Smooth muscle cell (in vitro differentiated cells): ENCODE measurements at regions not wholly inside any gene's neighbourhood (a gene's known extent, or its start where the extent isn't known, plus 50 kb on each side); places are given as distances from the start of the nearest gene placed in this dataset.
A peak's percentile ranks its signal among the peaks of the same experiment; 100 is the strongest.

Experiments
- DNase-seq: peaks from one replicate; lab custom pipeline; 2025; ENCODE audit not compliant: unreplicated experiment; lab: John Stamatoyannopoulos, UW
- H2AFZ ChIP-seq: fragments of 200-600 bp; sonication (generic); 2 replicates; pipeline ENCODE4 v1.6.0; 2016; ENCODE audit warnings: antibody characterized with exemption, low read depth, mild to moderate bottlenecking
- H3F3A ChIP-seq: fragments of 200-600 bp; sonication (generic); 2 replicates; pipeline ENCODE4 v1.6.0; 2017; ENCODE audit warnings: antibody characterized with exemption, low read depth
- H3K27ac ChIP-seq: fragments of 200-600 bp; sonication (generic); 2 replicates; pipeline ENCODE4 v1.5.1; 2016; ENCODE audit warnings: low read depth, mild to moderate bottlenecking
- H3K27me3 ChIP-seq: fragments of 200-600 bp; sonication (generic); 2 replicates; pipeline ENCODE4 v1.6.1; 2016; ENCODE audit warnings: low read depth, mild to moderate bottlenecking
- H3K36me3 ChIP-seq: fragments of 200-600 bp; sonication (generic); 2 replicates; pipeline ENCODE4 v1.5.1; 2016; ENCODE audit warnings: low read depth
- H3K4me1 ChIP-seq: fragments of 200-600 bp; sonication (generic); 2 replicates; pipeline ENCODE4 v1.5.1; 2016; ENCODE audit warnings: low read depth
- H3K4me2 ChIP-seq: fragments of 200-600 bp; sonication (generic); 2 replicates; pipeline ENCODE4 v1.6.0; 2016; ENCODE audit warnings: mild to moderate bottlenecking
- H3K4me3 ChIP-seq: fragments of 200-600 bp; sonication (generic); 2 replicates; pipeline ENCODE4 v1.5.1; 2016; ENCODE audit warnings: mild to moderate bottlenecking
- H3K79me2 ChIP-seq: fragments of 200-600 bp; sonication (generic); 2 replicates; pipeline ENCODE4 v1.6.0; 2016; ENCODE audit warnings: low read depth, mild to moderate bottlenecking
- H3K9ac ChIP-seq: fragments of 200-600 bp; sonication (generic); 2 replicates; pipeline ENCODE4 v1.6.0; 2016; ENCODE audit warnings: low read depth
- H3K9me3 ChIP-seq: fragments of 200-600 bp; sonication (generic); replicated peaks from 2 replicates; pipeline ENCODE4 v1.5.1; 2016; ENCODE audit warnings: low read depth
- H4K20me1 ChIP-seq: fragments of 200-600 bp; sonication (generic); 2 replicates; pipeline ENCODE4 v1.6.0; 2016; ENCODE audit warnings: low read depth
- CTCF ChIP-seq: fragments of 200-600 bp; sonication (generic); IDR thresholded peaks from 2 replicates; pipeline ENCODE4 v1.5.1; 2017; ENCODE audit warnings: borderline replicate concordance, mild to moderate bottlenecking, antibody characterized with exemption; ENCODE audit not compliant: insufficient read depth, poor library complexity, severe bottlenecking
- WGBS: methylation state at CpG from one replicate; pipeline ENCODE4 v1.1.7; 2016; ENCODE audit warnings: low lambda C conversion rate; 5-methylcytosine and 5-hydroxymethylcytosine counted together

- DNase-seq, result no peak
- WGBS, result 76% methylated on average over 3 of the region's 3 CpGs
- H3K27me3 ChIP-seq, result no peaks in the 10 kb centered on the region
- no peak for TF ChIP-seq CTCF
- H4K20me1 ChIP-seq, result no peaks in the 10 kb centered on the region
- no peak overlapping the region for H3K9ac ChIP-seq
- H3K4me2 ChIP-seq, result no peak overlapping the region
- no peak overlapping the region for H3K4me3 ChIP-seq
- H3K4me1 ChIP-seq, result peaks cover 4% of the 10 kb centered on the region
- H3K36me3 ChIP-seq, result no peaks in the 10 kb centered on the region
- no peak overlapping the region for H3K27ac ChIP-seq
- no peaks in the 10 kb centered on the region for H3K79me2 ChIP-seq
- no peaks in the 10 kb centered on the region for H3K9me3 ChIP-seq
- H2AFZ ChIP-seq, result peak overlapping the region; percentile 47
- no peaks in the 10 kb centered on the region for H3F3A ChIP-seq
Measured at GRCh38 chr2:145315053-145315452, 795.1 kb upstream of the ZEB2 start.

GRCh38 chr2:145314119-145314633 is 794.3 kb upstream of the ZEB2 start:
- no peak for TF ChIP-seq CTCF

DNA sequence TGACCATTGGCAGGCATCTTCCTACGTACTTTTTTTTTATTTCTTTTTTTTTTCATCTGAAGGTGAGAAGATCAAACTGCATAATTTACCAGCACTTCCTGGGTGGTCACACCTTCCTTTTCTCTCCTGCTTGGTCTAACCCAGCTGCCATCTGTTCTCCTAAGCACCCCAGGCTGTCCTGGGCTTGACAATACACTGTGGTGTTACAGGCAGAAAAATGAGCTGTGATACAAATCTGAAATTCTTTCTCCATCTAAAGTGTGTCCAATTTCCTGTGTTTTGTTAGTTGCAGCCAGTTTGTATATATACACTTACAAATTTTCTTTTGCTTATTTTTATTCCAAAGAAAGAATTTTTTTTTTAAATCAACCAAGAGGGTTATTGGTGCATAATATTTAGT is 786.0 kb upstream of the ZEB2 start:
- H3F3A ChIP-seq, result no peaks in the 10 kb centered on the region
- H3K4me2 ChIP-seq, result no peak overlapping the region
- H3K9me3 ChIP-seq, result no peaks in the 10 kb centered on the region
- H3K79me2 ChIP-seq, result no peaks in the 10 kb centered on the region
- H3K27ac ChIP-seq, result no peak overlapping the region
- DNase-seq, result no peak
- H2AFZ ChIP-seq, result no peak overlapping the region
- no peaks in the 10 kb centered on the region for H4K20me1 ChIP-seq
- H3K27me3 ChIP-seq, result no peaks in the 10 kb centered on the region
- H3K36me3 ChIP-seq, result no peaks in the 10 kb centered on the region
- 96% methylated on average over 1 of the region's 1 CpG for WGBS
- no peaks in the 10 kb centered on the region for H3K4me1 ChIP-seq
- H3K9ac ChIP-seq, result no peak overlapping the region
- H3K4me3 ChIP-seq, result no peak overlapping the region
- no peak for TF ChIP-seq CTCF

More at GRCh38 chr2:145314119-145314633, 794.3 kb upstream of the ZEB2 start:
- Histone ChIP-seq H3K27ac (no peak overlapping the region), H2AFZ (peak overlapping the region; percentile 47), H3F3A (no peaks in the 10 kb centered on the region), H3K4me3 (no peak overlapping the region), H3K4me2 (no peak overlapping the region), H3K27me3 (no peaks in the 10 kb centered on the region), H3K79me2 (no peaks in the 10 kb centered on the region), H4K20me1 (no peaks in the 10 kb centered on the region), H3K36me3 (no peaks in the 10 kb centered on the region), H3K9ac (no peak overlapping the region), H3K4me1 (peaks cover 4% of the 10 kb centered on the region), H3K9me3 (no peaks in the 10 kb centered on the region)
- DNase-seq, result no peak
- 94% methylated on average over 3 of the region's 3 CpGs for WGBS

GRCh38 chr2:145304501-145304900 is 784.6 kb upstream of the ZEB2 start:
- Histone ChIP-seq H2AFZ (no peak overlapping the region), H3K36me3 (no peaks in the 10 kb centered on the region), H4K20me1 (no peaks in the 10 kb centered on the region), H3K27ac (no peak overlapping the region), H3K27me3 (no peaks in the 10 kb centered on the region), H3K9ac (no peak overlapping the region), H3K4me1 (no peaks in the 10 kb centered on the region), H3K79me2 (no peaks in the 10 kb centered on the region), H3K4me2 (no peak overlapping the region), H3K4me3 (no peak overlapping the region), H3K9me3 (no peaks in the 10 kb centered on the region), H3F3A (no peaks in the 10 kb centered on the region)
- no peak for TF ChIP-seq CTCF
- no peak for DNase-seq
- WGBS, result 88% methylated on average over 3 of the region's 3 CpGs
